HepG2 (cell line): ENCODE measurements at regions not wholly inside any gene's neighbourhood (a gene's known extent, or its start where the extent isn't known, plus 50 kb on each side); places are given as distances from the start of the nearest gene placed in this dataset.

ENCODE experiments used
- ETV6 ChIP-seq: sonication (generic); formaldehyde crosslinking; conservative IDR thresholded peaks from 2 replicates; pipeline ENCODE4 v1.4.0; 2020; ENCODE audit warnings: missing genetic modification reagents
- EZH2 ChIP-seq: conservative IDR thresholded peaks from 2 replicates; pipeline ENCODE4 v1.6.1; 2012; ENCODE audit warnings: mild to moderate bottlenecking, low read depth, low read length, moderate library complexity
- MTA3 ChIP-seq: sonication (generic); formaldehyde crosslinking; IDR thresholded peaks from 2 replicates; pipeline ENCODE4 v1.4.0; 2020; ENCODE audit warnings: missing genetic modification reagents
- SMC3 ChIP-seq: IDR thresholded peaks from 2 replicates; pipeline ENCODE4 v1.6.1; 2011; ENCODE audit warnings: low read length, improper control_type of control experiment
- TF ChIP-seq, protein P1 (sequence below): conservative IDR thresholded peaks from 2 replicates; pipeline ENCODE4 v1.6.1; 2018; ENCODE audit warnings: missing genetic modification reagents

DNA sequence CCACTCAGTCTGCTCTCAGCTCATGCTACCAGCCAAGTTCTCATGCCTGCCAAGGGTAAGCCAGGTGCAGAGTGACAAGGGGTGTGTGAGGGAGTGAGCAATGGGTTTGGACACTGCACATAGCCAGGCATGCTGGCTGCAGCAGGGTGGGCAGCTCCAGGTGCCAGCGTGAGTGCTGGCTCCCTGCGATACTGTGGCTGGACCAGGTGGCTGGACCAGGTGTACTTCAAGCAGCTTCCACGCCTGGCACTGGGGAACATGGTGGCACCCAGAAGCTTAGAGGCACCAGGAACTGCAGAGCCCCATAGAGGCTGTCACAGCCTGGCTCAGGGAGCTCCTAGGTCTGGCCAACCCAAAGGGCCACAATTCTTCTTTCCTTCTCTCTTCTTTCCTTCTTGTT is 234.9 kb upstream of the GIMD1 start:
- TF ChIP-seq MTA3 (CRISPR knock-in tag), result no peak
- TF ChIP-seq SMC3, result no peak
- no peak for TF ChIP-seq EZH2
- no peak for TF ChIP-seq ETV6 (CRISPR knock-in tag)
- TF ChIP-seq, protein P1, sequence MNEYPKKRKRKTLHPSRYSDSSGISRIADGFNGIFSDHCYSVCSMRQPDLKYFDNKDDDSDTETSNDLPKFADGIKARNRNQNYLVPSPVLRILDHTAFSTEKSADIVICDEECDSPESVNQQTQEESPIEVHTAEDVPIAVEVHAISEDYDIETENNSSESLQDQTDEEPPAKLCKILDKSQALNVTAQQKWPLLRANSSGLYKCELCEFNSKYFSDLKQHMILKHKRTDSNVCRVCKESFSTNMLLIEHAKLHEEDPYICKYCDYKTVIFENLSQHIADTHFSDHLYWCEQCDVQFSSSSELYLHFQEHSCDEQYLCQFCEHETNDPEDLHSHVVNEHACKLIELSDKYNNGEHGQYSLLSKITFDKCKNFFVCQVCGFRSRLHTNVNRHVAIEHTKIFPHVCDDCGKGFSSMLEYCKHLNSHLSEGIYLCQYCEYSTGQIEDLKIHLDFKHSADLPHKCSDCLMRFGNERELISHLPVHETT (CRISPR knock-in tag), result no peak
